Suprapubic skin (tissue), 4 donors: ENCODE measurements at regions not wholly inside any gene's neighbourhood (a gene's known extent, or its start where the extent isn't known, plus 50 kb on each side); places are given as distances from the start of the nearest gene placed in this dataset.

Experiments
- DNase-seq, 2 donors: peaks; one replicate each; pipeline ENCODE4 v3.0.0-alpha.2; 2019; ENCODE audit warnings: low spot score in 2 of 2
- H3K27ac ChIP-seq: fragments of 200-600 bp; sonication (generic); one replicate; pipeline ENCODE4 v1.5.1; 2019
- H3K27me3 ChIP-seq: fragments of 200-600 bp; sonication (generic); one replicate; pipeline ENCODE4 v1.5.1; 2019
- H3K36me3 ChIP-seq: fragments of 200-600 bp; sonication (generic); one replicate; pipeline ENCODE4 v1.5.1; 2019
- H3K4me1 ChIP-seq: fragments of 200-600 bp; sonication (generic); one replicate; pipeline ENCODE4 v1.5.1; 2019
- H3K4me3 ChIP-seq: fragments of 200-600 bp; sonication (generic); one replicate; pipeline ENCODE4 v1.5.1; 2019; ENCODE audit warnings: mild to moderate bottlenecking
- H3K9me3 ChIP-seq: fragments of 200-600 bp; sonication (generic); one replicate; pipeline ENCODE4 v1.5.1; 2019
- CTCF ChIP-seq, 2 donors: fragments of 200-600 bp in 1 of 2; fragments of 450-650 bp in 1 of 2; sonication (generic) in 1 of 2; IDR thresholded peaks; one replicate each; pipeline ENCODE4 v1.5.1; 2016 to 2019; ENCODE audit warnings: antibody characterized with exemption in 2 of 2, mild to moderate bottlenecking in 1 of 2, moderate library complexity in 1 of 2
- EP300 ChIP-seq: sonication (generic); formaldehyde crosslinking; IDR thresholded peaks from one replicate; pipeline ENCODE4 v1.6.1; 2017; ENCODE audit warnings: antibody characterized with exemption
- POLR2A ChIP-seq, 2 donors: fragments of 450-650 bp; IDR thresholded peaks; one replicate each; pipeline ENCODE4 v1.6.1; 2017; ENCODE audit warnings: antibody characterized with exemption in 2 of 2, mild to moderate bottlenecking in 2 of 2, moderate library complexity in 2 of 2
- POLR2AphosphoS5 ChIP-seq, 3 donors: sonication (generic); formaldehyde crosslinking; IDR thresholded peaks; one replicate each; pipeline ENCODE4 v1.6.1; 2017; ENCODE audit warnings: antibody characterized with exemption in 3 of 3
- WGBS: methylation state at CpG from one replicate; pipeline ENCODE4 v1.1.5; 2018; 5-methylcytosine and 5-hydroxymethylcytosine counted together

DNA sequence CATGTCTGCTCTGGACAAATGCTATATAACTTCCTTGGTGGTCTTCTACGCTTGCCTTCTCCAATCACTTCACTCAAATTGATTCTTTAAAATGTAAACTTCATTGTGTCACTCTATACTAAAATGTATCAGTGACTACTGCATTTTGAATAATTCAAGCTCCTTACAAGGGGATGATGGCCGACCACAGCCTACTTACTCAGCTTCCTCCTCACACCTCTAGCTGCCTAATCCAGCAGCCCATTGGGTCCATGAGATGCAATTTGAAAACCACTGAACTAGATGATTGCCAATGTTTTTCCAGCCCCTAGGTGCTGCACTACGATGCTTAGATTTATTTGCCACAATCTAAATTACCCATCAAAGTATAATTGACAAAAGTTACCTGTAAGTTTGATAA lies 120.7 kb downstream of the CTAGE1 start:
- no peak for DNase-seq
- Histone ChIP-seq H3K4me3 (no peak overlapping the region), H3K4me1 (peaks cover 4% of the 10 kb centered on the region), H3K9me3 (no peaks in the 10 kb centered on the region), H3K27ac (no peak overlapping the region), H3K36me3 (no peaks in the 10 kb centered on the region), H3K27me3 (no peaks in the 10 kb centered on the region)
- 87% methylated on average over 3 of the region's 3 CpGs for WGBS
- TF ChIP-seq CTCF (IDR thresholded peaks at IDR 0.05): no peak
- no peak for TF ChIP-seq POLR2AphosphoS5 (IDR thresholded peaks at IDR 0.05)
- TF ChIP-seq POLR2A (IDR thresholded peaks at IDR 0.05): no peak
- no peak for TF ChIP-seq EP300

GRCh38 chr18:22296304-22296703 lies 121.4 kb downstream of the CTAGE1 start:
- H3K4me1 ChIP-seq: no peaks in the 10 kb centered on the region
- H3K27ac ChIP-seq: no peak overlapping the region
- no peaks in the 10 kb centered on the region for H3K36me3 ChIP-seq
- no peak for DNase-seq
- no peaks in the 10 kb centered on the region for H3K9me3 ChIP-seq
- no peak overlapping the region for H3K4me3 ChIP-seq
- 73% methylated on average over 3 of the region's 3 CpGs for WGBS
- no peak for TF ChIP-seq POLR2AphosphoS5 (IDR thresholded peaks at IDR 0.05)
- no peak for TF ChIP-seq POLR2A (IDR thresholded peaks at IDR 0.05)
- no peak for TF ChIP-seq CTCF (IDR thresholded peaks at IDR 0.05)
- TF ChIP-seq EP300: no peak
- H3K27me3 ChIP-seq: no peaks in the 10 kb centered on the region

DNA sequence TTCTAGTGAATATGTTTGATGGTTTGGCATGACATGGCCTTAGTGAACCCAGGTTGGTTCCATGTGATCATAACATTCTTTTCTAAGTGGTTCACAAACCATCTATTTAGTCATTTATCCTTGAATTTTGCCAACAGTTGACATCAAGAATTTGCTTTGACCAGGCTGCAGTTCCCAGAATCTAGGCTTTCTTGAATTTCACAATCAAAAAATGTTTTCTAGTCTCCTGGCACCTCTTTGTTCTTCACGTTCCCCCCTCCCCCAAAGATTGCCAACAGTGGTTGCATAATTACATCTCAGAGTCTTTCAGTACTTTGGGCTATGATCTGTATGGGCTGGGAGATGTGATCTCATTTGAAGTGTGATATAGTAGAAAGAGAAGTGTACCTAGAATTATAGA lies 124.0 kb downstream of the GATA6 start:
- Histone ChIP-seq H3K36me3 (no peaks in the 10 kb centered on the region), H3K27me3 (no peaks in the 10 kb centered on the region), H3K9me3 (no peaks in the 10 kb centered on the region), H3K4me1 (no peaks in the 10 kb centered on the region), H3K4me3 (no peak overlapping the region), H3K27ac (no peak overlapping the region)
- 15% methylated on average over 1 of the region's 1 CpG for WGBS
- DNase-seq: no peak
- no peak for TF ChIP-seq CTCF (IDR thresholded peaks at IDR 0.05)
- no peak for TF ChIP-seq EP300
- no peak for TF ChIP-seq POLR2A (IDR thresholded peaks at IDR 0.05)
- TF ChIP-seq POLR2AphosphoS5 (IDR thresholded peaks at IDR 0.05): no peak

GRCh38 chr18:22290004-22290403 lies 120.6 kb downstream of the GATA6 start:
- no peak for DNase-seq
- Histone ChIP-seq H3K36me3 (no peaks in the 10 kb centered on the region), H3K4me3 (no peak overlapping the region), H3K27me3 (no peaks in the 10 kb centered on the region), H3K9me3 (no peaks in the 10 kb centered on the region), H3K4me1 (peaks cover 22% of the 10 kb centered on the region), H3K27ac (no peak overlapping the region)
- no peak for TF ChIP-seq POLR2AphosphoS5 (IDR thresholded peaks at IDR 0.05)
- TF ChIP-seq CTCF (IDR thresholded peaks at IDR 0.05): no peak
- no peak for TF ChIP-seq EP300
- no peak for TF ChIP-seq POLR2A (IDR thresholded peaks at IDR 0.05)
- 93% methylated on average over 1 of the region's 1 CpG for WGBS

GRCh38 chr18:22286585-22286984 lies 117.2 kb downstream of the GATA6 start:
- Histone ChIP-seq H3K27ac (peak overlapping the region; percentile 42), H3K36me3 (no peaks in the 10 kb centered on the region), H3K9me3 (no peaks in the 10 kb centered on the region), H3K27me3 (no peaks in the 10 kb centered on the region), H3K4me1 (peaks cover 29% of the 10 kb centered on the region), H3K4me3 (no peak overlapping the region)
- no peak for TF ChIP-seq EP300
- TF ChIP-seq CTCF (IDR thresholded peaks at IDR 0.05): no peak
- no peak for TF ChIP-seq POLR2A (IDR thresholded peaks at IDR 0.05)
- TF ChIP-seq POLR2AphosphoS5 (IDR thresholded peaks at IDR 0.05): no peak
- WGBS: 11% methylated on average over 5 of the region's 5 CpGs
- DNase-seq: no peak
